Activated naive CD4-positive, alpha-beta T cell treated with anti-CD3 and anti-CD28 coated beads, Interleukin-2, amount 10 ng/mL, durations not matched to agents 7 days and 5 days (primary cell): ENCODE measurements at regions not wholly inside any gene's neighbourhood (a gene's known extent, or its start where the extent isn't known, plus 50 kb on each side); places are given as distances from the start of the nearest gene placed in this dataset.

ENCODE experiments used
- CTCF ChIA-PET: fragments of 350-600 bp; sonication (Branson Sonifier 250); formaldehyde crosslinking; loops from one replicate; lab custom pipeline; 2021; ENCODE audit warnings: antibody characterized with exemption; lab: Charles Lee
- DNase-seq: peaks from one replicate; pipeline ENCODE4 v3.0.0-alpha.2; 2020
- H3K27ac Mint-ChIP-seq: one replicate; pipeline ENCODE4 v1.8.0; 2021; ENCODE audit warnings: mild to moderate bottlenecking, moderate library complexity, mixed read lengths
- H3K27me3 Mint-ChIP-seq: one replicate; pipeline ENCODE4 v1.8.0; 2021; ENCODE audit warnings: mild to moderate bottlenecking, mixed read lengths
- H3K36me3 Mint-ChIP-seq: one replicate; pipeline ENCODE4 v1.8.0; 2021; ENCODE audit warnings: mixed read lengths
- H3K4me1 Mint-ChIP-seq: one replicate; pipeline ENCODE4 v1.8.0; 2021; ENCODE audit warnings: mixed read lengths
- H3K4me3 Mint-ChIP-seq: one replicate; pipeline ENCODE4 v1.8.0; 2021; ENCODE audit warnings: mild to moderate bottlenecking, moderate library complexity, mixed read lengths
- H3K9me3 Mint-ChIP-seq: one replicate; pipeline ENCODE4 v1.8.0; 2021; ENCODE audit warnings: mixed read lengths

DNA sequence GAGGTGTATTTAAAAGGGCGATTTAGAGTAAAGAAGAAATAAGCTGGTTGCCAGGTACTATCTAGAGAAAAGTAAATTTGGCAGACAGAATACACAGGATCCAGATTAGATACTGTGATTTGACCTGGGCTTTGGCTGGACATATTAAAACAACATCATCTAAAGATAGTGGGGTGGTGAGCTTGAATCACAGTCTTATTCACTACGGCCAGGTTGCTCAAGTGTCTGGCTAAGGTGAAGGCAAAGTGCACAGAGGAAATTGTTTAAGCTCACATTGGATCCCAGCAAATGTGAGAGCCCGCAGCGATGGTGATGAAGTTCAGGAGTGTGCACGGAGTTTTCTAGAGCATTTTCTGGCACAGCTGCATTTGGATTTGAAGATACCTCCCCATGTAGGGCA lies 398.2 kb upstream of the MEF2C start:
- no peaks in the 10 kb centered on the region for H3K4me1 Mint-ChIP-seq
- CTCF ChIA-PET: no interaction called here
- H3K27me3 Mint-ChIP-seq: no peaks in the 10 kb centered on the region
- no peaks in the 10 kb centered on the region for H3K36me3 Mint-ChIP-seq
- DNase-seq: no peak
- H3K27ac Mint-ChIP-seq: no peak overlapping the region
- no peak overlapping the region for H3K4me3 Mint-ChIP-seq
- H3K9me3 Mint-ChIP-seq: no peaks in the 10 kb centered on the region

DNA sequence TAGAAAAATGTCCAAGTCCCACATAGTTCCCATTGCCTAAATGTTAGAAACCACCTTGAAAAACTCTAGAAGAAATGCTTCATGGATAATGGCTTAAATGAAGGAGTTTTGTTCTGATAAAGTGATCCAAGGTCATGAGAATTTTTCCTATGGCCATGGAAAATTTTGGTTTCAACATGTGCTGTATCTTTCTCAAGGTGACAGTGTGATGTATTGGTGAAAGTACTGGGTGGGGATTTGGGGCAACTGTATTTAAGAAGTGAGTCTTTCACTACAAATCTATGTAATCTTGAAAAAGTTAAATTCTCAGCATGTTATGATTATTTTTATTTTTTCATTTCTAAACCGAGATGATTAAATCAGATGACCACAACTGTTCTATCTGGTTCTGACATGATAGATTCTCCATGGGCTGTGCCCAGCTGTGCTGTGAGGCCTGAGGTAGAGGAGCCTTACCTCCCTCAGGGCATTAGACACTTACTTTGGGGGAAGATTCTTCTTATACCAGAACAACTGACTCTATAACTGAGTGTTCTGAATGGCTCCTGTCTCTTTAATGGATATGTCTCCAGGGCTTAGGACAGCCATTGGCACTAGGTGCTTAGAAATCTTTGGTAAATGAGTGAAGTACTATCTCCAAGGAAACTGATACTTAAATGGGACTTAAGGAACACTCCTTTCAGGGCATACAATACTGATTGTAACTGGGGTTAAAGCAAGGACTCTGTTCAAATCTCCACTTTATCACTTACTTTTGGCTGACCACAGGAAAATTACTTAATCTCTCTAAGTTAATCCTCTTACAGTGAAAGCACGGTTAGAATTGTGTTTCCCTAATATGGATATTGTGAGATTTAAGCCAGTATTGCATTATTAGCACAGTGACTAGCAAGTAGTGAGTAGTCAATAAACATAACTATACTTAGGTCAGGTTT lies 397.4 kb upstream of the MEF2C start:
- no peak overlapping the region for H3K4me3 Mint-ChIP-seq
- no peak for DNase-seq
- H3K9me3 Mint-ChIP-seq: no peaks in the 10 kb centered on the region
- no peaks in the 10 kb centered on the region for H3K36me3 Mint-ChIP-seq
- H3K27ac Mint-ChIP-seq: no peak overlapping the region
- no peaks in the 10 kb centered on the region for H3K27me3 Mint-ChIP-seq
- CTCF ChIA-PET: no interaction called here
- no peaks in the 10 kb centered on the region for H3K4me1 Mint-ChIP-seq

- Mint-ChIP-seq H3K27me3 (no peaks in the 10 kb centered on the region), H3K9me3 (no peaks in the 10 kb centered on the region), H3K27ac (no peak overlapping the region), H3K36me3 (no peaks in the 10 kb centered on the region), H3K4me1 (no peaks in the 10 kb centered on the region), H3K4me3 (no peak overlapping the region)
- CTCF ChIA-PET: no interaction called here
- DNase-seq: no peak
Observed at GRCh38 chr5:89279391-89280036, 396.5 kb upstream of the MEF2C start.

DNA sequence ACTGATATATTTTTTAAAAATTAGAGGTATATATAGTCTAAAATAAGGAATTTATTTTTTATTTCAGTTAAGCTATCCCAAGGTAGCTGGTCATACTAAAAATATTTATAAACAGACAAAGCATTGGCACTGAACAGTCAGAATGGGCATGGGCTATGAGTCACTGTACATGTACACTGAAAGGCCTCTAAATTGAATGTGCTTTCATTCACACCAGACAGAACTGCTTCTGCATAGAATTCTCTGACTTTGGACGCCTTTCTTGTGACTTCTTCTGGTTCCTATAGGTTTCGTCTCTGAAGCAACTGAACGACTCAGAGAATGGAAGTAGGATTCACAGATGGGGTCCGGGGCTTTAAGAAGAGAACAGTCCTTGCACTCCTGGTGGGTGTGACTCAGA lies 394.8 kb upstream of the MEF2C start:
- DNase-seq: no peak
- Mint-ChIP-seq H3K4me1 (no peaks in the 10 kb centered on the region), H3K9me3 (no peaks in the 10 kb centered on the region), H3K36me3 (no peaks in the 10 kb centered on the region), H3K27me3 (no peaks in the 10 kb centered on the region), H3K4me3 (no peak overlapping the region), H3K27ac (no peak overlapping the region)
- CTCF ChIA-PET: no interaction called here

DNA sequence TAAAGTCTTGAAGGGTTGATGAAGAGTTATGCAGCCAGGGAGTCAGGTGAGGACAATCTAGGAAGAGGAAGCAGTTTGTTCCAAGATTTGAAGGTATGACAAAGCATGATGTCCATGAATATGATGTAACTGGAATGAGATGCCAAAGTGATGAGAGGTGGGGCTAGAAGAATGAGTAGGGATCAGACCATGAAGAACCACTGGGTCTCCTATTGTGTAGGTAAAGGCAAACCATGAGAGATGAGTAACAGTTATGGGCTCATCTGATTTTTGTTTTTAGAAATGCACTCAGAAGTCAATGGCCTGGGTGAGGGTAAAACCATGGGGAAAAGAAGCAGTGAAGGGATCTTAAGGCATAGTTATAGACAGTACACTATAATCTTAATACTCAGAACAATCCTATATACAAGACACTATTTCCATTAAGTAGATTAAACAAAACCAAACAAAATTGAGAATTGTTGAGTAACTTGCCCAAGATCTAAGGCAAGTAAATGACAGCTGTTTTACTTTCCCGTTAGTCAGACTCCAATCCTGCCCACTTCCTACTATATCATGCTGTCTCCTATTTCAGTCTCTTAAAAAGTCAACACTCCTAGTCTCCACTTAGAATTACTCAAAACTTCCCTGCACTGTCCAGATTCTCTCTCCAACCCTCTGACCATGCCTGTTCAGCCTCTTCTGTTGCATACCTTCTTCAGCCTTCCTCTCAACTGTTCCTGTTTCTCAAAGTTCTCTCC lies 393.8 kb upstream of the MEF2C start:
- Mint-ChIP-seq H3K4me1 (no peaks in the 10 kb centered on the region), H3K9me3 (no peaks in the 10 kb centered on the region), H3K27ac (no peak overlapping the region), H3K36me3 (no peaks in the 10 kb centered on the region), H3K27me3 (no peaks in the 10 kb centered on the region), H3K4me3 (no peak overlapping the region)
- CTCF ChIA-PET: no interaction called here
- no peak for DNase-seq

DNA sequence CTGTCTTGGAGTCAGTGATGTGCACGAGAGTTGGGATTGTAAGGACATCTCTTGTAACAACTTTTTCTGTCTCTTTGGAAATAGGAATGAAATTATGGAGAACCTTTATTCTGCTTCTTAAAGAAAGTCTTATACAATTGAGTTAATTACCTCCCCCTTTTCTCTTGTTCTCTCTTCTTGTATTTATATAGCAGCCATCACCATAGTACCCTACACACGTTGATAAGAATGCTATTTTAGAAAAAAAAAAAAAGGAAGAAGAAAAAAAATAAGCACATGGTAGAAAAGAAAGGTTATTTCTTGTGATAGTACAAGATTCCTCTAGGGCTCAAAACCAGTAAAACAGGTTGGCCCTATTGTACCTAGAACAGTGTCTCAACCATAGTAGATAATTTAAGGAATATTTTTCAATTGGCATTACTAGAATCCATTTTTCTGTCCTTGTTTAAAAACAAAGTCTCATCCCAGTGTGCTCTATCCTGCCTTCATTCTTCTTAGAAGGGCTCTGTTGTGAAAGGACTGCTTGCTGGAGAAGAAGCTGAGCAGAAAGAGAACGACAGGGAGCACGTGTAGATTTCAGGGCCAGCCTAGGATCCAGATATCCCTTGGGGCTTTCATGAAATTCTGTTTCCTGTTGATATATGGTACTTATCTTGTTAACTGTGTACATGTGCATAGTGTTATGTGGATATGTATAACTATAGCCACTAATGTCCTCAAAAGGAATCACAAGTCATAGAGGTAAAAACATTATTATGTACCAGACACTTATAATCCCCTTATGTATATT lies 392.3 kb upstream of the MEF2C start:
- Mint-ChIP-seq H3K27me3 (no peaks in the 10 kb centered on the region), H3K4me1 (no peaks in the 10 kb centered on the region), H3K27ac (no peak overlapping the region), H3K4me3 (no peak overlapping the region), H3K9me3 (no peaks in the 10 kb centered on the region), H3K36me3 (no peaks in the 10 kb centered on the region)
- CTCF ChIA-PET: no interaction called here
- no peak for DNase-seq

GRCh38 chr5:89273289-89273688 lies 390.3 kb upstream of the MEF2C start:
- H3K4me3 Mint-ChIP-seq: no peak overlapping the region
- H3K27me3 Mint-ChIP-seq: no peaks in the 10 kb centered on the region
- DNase-seq: no peak
- no peaks in the 10 kb centered on the region for H3K4me1 Mint-ChIP-seq
- H3K9me3 Mint-ChIP-seq: no peaks in the 10 kb centered on the region
- CTCF ChIA-PET: no interaction called here
- H3K27ac Mint-ChIP-seq: no peak overlapping the region
- H3K36me3 Mint-ChIP-seq: no peaks in the 10 kb centered on the region

DNA sequence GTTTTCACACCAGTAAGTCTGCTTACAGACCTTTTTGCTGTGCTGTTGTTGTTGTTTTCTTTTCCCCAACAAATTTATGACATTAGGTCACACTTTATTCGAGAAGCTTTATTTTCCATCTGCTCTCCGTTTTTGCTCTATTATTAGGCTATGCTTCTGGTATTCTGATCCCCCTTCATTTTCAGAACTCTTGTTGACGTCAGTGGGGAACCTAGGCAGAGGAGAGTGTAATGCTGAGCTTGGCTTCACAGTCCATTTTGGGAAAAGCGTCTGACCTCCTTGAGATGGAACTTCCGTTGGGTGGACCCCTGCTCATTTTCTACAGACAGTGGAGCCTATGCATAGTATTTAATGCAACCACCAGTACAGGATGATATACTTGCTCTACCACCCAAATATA lies 387.9 kb upstream of the MEF2C start:
- no peaks in the 10 kb centered on the region for H3K36me3 Mint-ChIP-seq
- no peaks in the 10 kb centered on the region for H3K4me1 Mint-ChIP-seq
- H3K9me3 Mint-ChIP-seq: no peaks in the 10 kb centered on the region
- no peaks in the 10 kb centered on the region for H3K27me3 Mint-ChIP-seq
- no peak overlapping the region for H3K4me3 Mint-ChIP-seq
- no peak for DNase-seq
- CTCF ChIA-PET: no interaction called here
- H3K27ac Mint-ChIP-seq: no peak overlapping the region

- no peaks in the 10 kb centered on the region for H3K9me3 Mint-ChIP-seq
- CTCF ChIA-PET: no interaction called here
- H3K36me3 Mint-ChIP-seq: no peaks in the 10 kb centered on the region
- DNase-seq: no peak
- no peaks in the 10 kb centered on the region for H3K4me1 Mint-ChIP-seq
- no peaks in the 10 kb centered on the region for H3K27me3 Mint-ChIP-seq
- H3K27ac Mint-ChIP-seq: no peak overlapping the region
- no peak overlapping the region for H3K4me3 Mint-ChIP-seq
Observed at GRCh38 chr5:89269721-89270120, 386.7 kb upstream of the MEF2C start.

DNA sequence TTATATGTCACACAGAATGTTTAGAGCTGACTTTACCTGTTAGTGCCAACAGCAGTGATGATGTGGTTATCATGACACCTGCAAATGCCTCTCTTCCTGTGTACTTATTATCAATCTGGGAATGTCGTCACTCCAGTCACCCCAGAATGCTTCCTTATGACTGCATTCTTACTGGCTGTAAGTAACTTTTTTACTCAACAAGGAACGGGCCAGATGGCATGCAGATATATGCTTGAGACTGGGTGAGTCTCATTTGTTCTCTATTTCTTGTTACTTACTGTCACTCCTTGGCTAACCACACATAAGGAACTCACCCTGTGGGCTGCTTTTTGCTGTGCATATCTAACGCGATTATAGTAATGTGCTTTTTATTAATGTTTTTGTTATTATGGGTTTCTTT lies 385.5 kb upstream of the MEF2C start:
- no peak overlapping the region for H3K4me3 Mint-ChIP-seq
- no peaks in the 10 kb centered on the region for H3K9me3 Mint-ChIP-seq
- no peaks in the 10 kb centered on the region for H3K4me1 Mint-ChIP-seq
- no peaks in the 10 kb centered on the region for H3K36me3 Mint-ChIP-seq
- CTCF ChIA-PET: no interaction called here
- no peaks in the 10 kb centered on the region for H3K27me3 Mint-ChIP-seq
- DNase-seq: no peak
- no peak overlapping the region for H3K27ac Mint-ChIP-seq

- H3K9me3 Mint-ChIP-seq: no peaks in the 10 kb centered on the region
- no peaks in the 10 kb centered on the region for H3K4me1 Mint-ChIP-seq
- no peak overlapping the region for H3K4me3 Mint-ChIP-seq
- no peaks in the 10 kb centered on the region for H3K36me3 Mint-ChIP-seq
- CTCF ChIA-PET: no interaction called here
- no peaks in the 10 kb centered on the region for H3K27me3 Mint-ChIP-seq
- DNase-seq: no peak
- no peak overlapping the region for H3K27ac Mint-ChIP-seq
Observed at GRCh38 chr5:89267788-89268187, 384.8 kb upstream of the MEF2C start.

DNA sequence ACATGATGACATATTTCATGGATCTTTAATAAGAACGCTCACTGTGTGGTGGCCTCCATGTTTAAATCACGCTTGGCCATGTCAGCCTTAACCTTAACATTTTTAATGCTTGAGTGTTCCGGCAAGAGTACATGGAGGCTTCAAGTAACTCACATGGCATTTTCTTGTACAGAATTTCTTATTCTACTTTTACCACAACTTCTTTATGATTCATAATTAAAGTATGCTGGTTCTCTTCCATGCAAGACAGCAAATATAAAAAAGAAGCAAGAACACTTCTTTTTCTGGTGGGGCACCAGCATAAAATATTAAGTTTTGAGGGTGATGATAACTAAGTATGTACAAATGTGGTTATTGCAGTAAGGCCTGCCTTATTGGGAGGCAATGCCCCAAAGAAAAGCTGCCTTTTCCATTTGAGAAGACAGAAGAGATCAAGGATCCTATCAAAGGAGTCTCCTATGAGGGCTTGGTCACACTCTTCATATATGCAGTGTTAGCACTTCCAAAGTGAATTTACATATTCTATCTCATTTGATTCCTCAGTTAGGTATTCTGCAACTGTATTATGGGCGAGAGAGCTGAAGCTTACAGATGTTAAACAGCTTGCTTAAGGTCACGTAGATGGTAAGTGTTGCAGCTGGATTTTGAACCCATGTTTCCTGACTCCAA lies 382.7 kb upstream of the MEF2C start:
- CTCF ChIA-PET: no interaction called here
- DNase-seq: no peak
- Mint-ChIP-seq H3K36me3 (no peaks in the 10 kb centered on the region), H3K4me3 (no peak overlapping the region), H3K9me3 (no peaks in the 10 kb centered on the region), H3K27ac (no peak overlapping the region), H3K4me1 (no peaks in the 10 kb centered on the region), H3K27me3 (no peaks in the 10 kb centered on the region)

GRCh38 chr5:89263846-89264245 lies 380.9 kb upstream of the MEF2C start:
- Mint-ChIP-seq H3K36me3 (no peaks in the 10 kb centered on the region), H3K27ac (no peak overlapping the region), H3K4me1 (no peaks in the 10 kb centered on the region), H3K4me3 (no peak overlapping the region), H3K27me3 (no peaks in the 10 kb centered on the region), H3K9me3 (no peaks in the 10 kb centered on the region)
- CTCF ChIA-PET: no interaction called here
- no peak for DNase-seq

- DNase-seq: no peak
- Mint-ChIP-seq H3K4me3 (no peak overlapping the region), H3K36me3 (no peaks in the 10 kb centered on the region), H3K27me3 (no peaks in the 10 kb centered on the region), H3K27ac (no peak overlapping the region), H3K4me1 (no peaks in the 10 kb centered on the region), H3K9me3 (no peaks in the 10 kb centered on the region)
- CTCF ChIA-PET: no interaction called here
Observed at GRCh38 chr5:89262030-89262429, 379.0 kb upstream of the MEF2C start.
